HepG2 (cell line): ENCODE measurements at regions not wholly inside any gene's neighbourhood (a gene's known extent, or its start where the extent isn't known, plus 50 kb on each side); places are given as distances from the start of the nearest gene placed in this dataset.

ENCODE experiments used
- ATAC-seq: fragments of 200-7000 bp; cut with Tn5 transposase; 3 replicates; pipeline ENCODE4 v1.9.1; 2020; ENCODE audit warnings: mild to moderate bottlenecking, moderate library complexity
- BruUV-seq: library from RNA; stranded (reverse); fragments of 400-500 nt; replicated peaks from 2 replicates; lab custom pipeline; 2021; lab: Mats Ljungman, UMichigan
- CTCF ChIA-PET: fragments of 300-600 bp; formaldehyde crosslinking; extraction: SDS; loops from one replicate; lab custom pipeline; 2021; ENCODE audit warnings: low total read pairs, inconsistent platforms, low intra/inter-chr PET ratio; lab: Yijun Ruan, JAX
- POLR2A ChIA-PET: fragments of 350-600 bp; sonication (Branson Sonifier 250); formaldehyde crosslinking; loops from one replicate; lab custom pipeline; 2020; ENCODE audit warnings: antibody characterized with exemption, inconsistent platforms; lab: Yijun Ruan, JAX
- DNase-seq: peaks from one replicate; pipeline ENCODE4 v3.0.0-alpha.2; 2015; ENCODE audit warnings: low spot score
- FAIRE-seq: peaks from 3 replicates; lab custom pipeline; 2011; peaks lifted over from hg19 to GRCh38; lab: Jason Lieb, UNC
- H2AFZ ChIP-seq: one replicate; pipeline ENCODE4 v1.6.1; 2011; ENCODE audit warnings: low read length, inconsistent platforms
- H3K27ac ChIP-seq: fragments of 300-600 bp; 3 replicates; pipeline ENCODE4 v1.8.0; 2011; ENCODE audit warnings: mixed run types, mild to moderate bottlenecking, mixed read lengths, low read length, inconsistent platforms; ENCODE audit not compliant: insufficient read depth; ENCODE audit errors: extremely low read length
- H3K27me3 ChIP-seq, 2 experiments: fragments of 200-600 bp in 1 of 2; 2 replicates in 1 of 2; 3 replicates in 1 of 2; pipeline versions ENCODE4 v1.6.0 to v1.8.0; 2011; ENCODE audit warnings: low read length in 2 of 2, mild to moderate bottlenecking in 2 of 2, moderate library complexity in 2 of 2, inconsistent platforms in 1 of 2; ENCODE audit not compliant: insufficient read depth in 2 of 2, control insufficient read depth in 1 of 2
- H3K36me3 ChIP-seq, 2 experiments: fragments of 200-600 bp in 1 of 2; replicated peaks in 1 of 2; 2 replicates in 1 of 2; 3 replicates in 1 of 2; pipeline versions ENCODE4 v1.5.1 to v1.8.0; 2011; ENCODE audit warnings: low read length in 2 of 2, inconsistent platforms in 1 of 2; ENCODE audit not compliant: insufficient read depth in 2 of 2, control insufficient read depth in 1 of 2
- H3K4me1 ChIP-seq: 2 replicates; pipeline ENCODE4 v1.5.1; 2012; ENCODE audit warnings: low read length, inconsistent platforms; ENCODE audit not compliant: insufficient read depth
- H3K4me2 ChIP-seq: 2 replicates; pipeline ENCODE4 v1.6.0; 2011; ENCODE audit warnings: low read depth, low read length, inconsistent platforms
- H3K4me3 ChIP-seq, 3 experiments: fragments of 200-600 bp in 1 of 3; sonication (generic), shearing (Covaris generic) in 1 of 3; replicated peaks in 1 of 3; 2 replicates each; pipeline ENCODE4 v1.5.1; 2011 to 2016; ENCODE audit warnings: low read length in 3 of 3, inconsistent platforms in 2 of 3, low read depth in 2 of 3, mild to moderate bottlenecking in 2 of 3, control low read depth in 1 of 3, mixed read lengths in 1 of 3; ENCODE audit not compliant: insufficient read depth in 1 of 3
- H3K79me2 ChIP-seq: one replicate; pipeline ENCODE4 v1.6.1; 2011; ENCODE audit warnings: low read length, inconsistent platforms; ENCODE audit not compliant: insufficient read depth
- H3K9ac ChIP-seq: 2 replicates; pipeline ENCODE4 v1.6.0; 2011; ENCODE audit warnings: mild to moderate bottlenecking, low read depth, low read length, inconsistent platforms; ENCODE audit not compliant: insufficient read depth
- H3K9me3 ChIP-seq: 2 replicates; pipeline ENCODE4 v1.5.1; 2012; ENCODE audit warnings: mild to moderate bottlenecking, low read length
- H4K20me1 ChIP-seq: 2 replicates; pipeline ENCODE4 v1.6.0; 2011; ENCODE audit warnings: inconsistent platforms, mild to moderate bottlenecking, low read length, moderate library complexity; ENCODE audit not compliant: insufficient read depth
- ETS1 ChIP-seq: sonication (generic); formaldehyde crosslinking; IDR thresholded peaks from 2 replicates; pipeline ENCODE4 v1.4.0; 2020; ENCODE audit warnings: missing genetic modification reagents
- ISL2 ChIP-seq: sonication (generic); formaldehyde crosslinking; IDR thresholded peaks from 2 replicates; pipeline ENCODE4 v1.5.0; 2020; ENCODE audit warnings: missing genetic modification reagents
- MED1 ChIP-seq: sonication (generic); formaldehyde crosslinking; IDR thresholded peaks from 2 replicates; pipeline ENCODE4 v1.4.0; 2020; ENCODE audit warnings: missing genetic modification reagents
- MLLT10 ChIP-seq: sonication (generic); formaldehyde crosslinking; IDR thresholded peaks from 2 replicates; pipeline ENCODE4 v1.4.0; 2020; ENCODE audit warnings: missing genetic modification reagents
- NFATC3 ChIP-seq: sonication (generic); formaldehyde crosslinking; IDR thresholded peaks from 2 replicates; pipeline ENCODE4 v1.5.1; 2020; ENCODE audit warnings: mild to moderate bottlenecking, missing genetic modification reagents
- PAX8 ChIP-seq: sonication (generic); formaldehyde crosslinking; IDR thresholded peaks from 2 replicates; pipeline ENCODE4 v1.8.0; 2022; ENCODE audit warnings: mild to moderate bottlenecking, missing genetic modification reagents, borderline replicate concordance
- PHF21A ChIP-seq: sonication (generic); formaldehyde crosslinking; IDR thresholded peaks from 2 replicates; pipeline ENCODE4 v1.5.0; 2020; ENCODE audit warnings: mild to moderate bottlenecking, missing genetic modification reagents
- ZNF362 ChIP-seq: sonication (generic); formaldehyde crosslinking; IDR thresholded peaks from 2 replicates; pipeline ENCODE4 v1.4.0; 2020; ENCODE audit warnings: missing genetic modification reagents, mild to moderate bottlenecking, borderline replicate concordance
- ZNF749 ChIP-seq: sonication (generic); formaldehyde crosslinking; IDR thresholded peaks from 2 replicates; pipeline ENCODE4 v1.8.0; 2022; ENCODE audit warnings: mild to moderate bottlenecking, missing genetic modification reagents, moderate library complexity, borderline replicate concordance
- WGBS: methylation state at CpG from one replicate; pipeline ENCODE4 v1.1.6; 2017; ENCODE audit warnings: low lambda C conversion rate; 5-methylcytosine and 5-hydroxymethylcytosine counted together
- in situ Hi-C: cut with HindIII; loops from 2 replicates; pipeline ENCODE4 v1.10.0; 2017; ENCODE audit warnings: low pct_unique_long_range_greater_than_20kb; ENCODE audit not compliant: extremely low pct_ligation_motif_present
- intact Hi-C: fragments of 100-400 bp; cut with micrococcal nuclease; formaldehyde crosslinking; loops from one replicate; pipeline ENCODE4 v1.10.0; 2022; ENCODE audit not compliant: unreplicated experiment

GRCh38 chr7:56493704-56494450 lies 377.7 kb upstream of the NUPR2 start:
- H3K9me3 ChIP-seq, result peaks cover 88% of the 10 kb centered on the region
- no peak overlapping the region for H2AFZ ChIP-seq
- no peaks in the 10 kb centered on the region for H3K36me3 ChIP-seq
- POLR2A ChIA-PET, result no interaction called here
- in situ Hi-C loops, result no loop called here
- H3K9ac ChIP-seq, result no peak overlapping the region
- no peak overlapping the region for H3K4me3 ChIP-seq
- TF ChIP-seq PHF21A (no peak), MED1 (no peak), ZNF362 (CRISPR knock-in tag) (no peak), ZNF749 (CRISPR knock-in tag) (no peak), ISL2 (CRISPR knock-in tag) (no peak), ETS1 (no peak), MLLT10 (CRISPR knock-in tag) (no peak), PAX8 (CRISPR knock-in tag) (no peak), NFATC3 (CRISPR knock-in tag) (no peak)
- H3K79me2 ChIP-seq, result no peaks in the 10 kb centered on the region
- no TSS peak for BruUV-seq
- ATAC-seq, result no peak
- intact Hi-C loops, result no loop called here
- H3K27ac ChIP-seq, result no peak overlapping the region
- CTCF ChIA-PET, result no interaction called here
- H3K4me1 ChIP-seq, result no peaks in the 10 kb centered on the region
- no peaks in the 10 kb centered on the region for H4K20me1 ChIP-seq
- no peak overlapping the region for H3K4me2 ChIP-seq
- no peak for FAIRE-seq
- DNase-seq, result no peak
- H3K27me3 ChIP-seq, result no peaks in the 10 kb centered on the region
- 0% methylated on average over 4 of the region's 8 CpGs for WGBS
